B cell (primary cell): ENCODE measurements at regions not wholly inside any gene's neighbourhood (a gene's known extent, or its start where the extent isn't known, plus 50 kb on each side); places are given as distances from the start of the nearest gene placed in this dataset.

Experiments used
- ATAC-seq: fragments of 200-7000 bp; cut with Tn5 transposase; one replicate; pipeline ENCODE4 v1.10.0; 2021; ENCODE audit warnings: low read depth, mild to moderate bottlenecking, moderate number of reproducible peaks, moderate library complexity
- CTCF ChIA-PET: fragments of 350-600 bp; sonication (Branson Sonifier 250); formaldehyde crosslinking; loops from one replicate; lab custom pipeline; 2021; ENCODE audit warnings: antibody characterized with exemption, inconsistent platforms; lab: Charles Lee
- POLR2A ChIA-PET: fragments of 350-600 bp; sonication (Branson Sonifier 250); formaldehyde crosslinking; loops from one replicate; lab custom pipeline; 2021; ENCODE audit warnings: antibody characterized with exemption; lab: Charles Lee
- DNase-seq: peaks from one replicate; pipeline ENCODE4 v3.0.0; 2013
- H2AFZ ChIP-seq: 2 replicates; pipeline ENCODE4 v1.6.1; 2012; ENCODE audit warnings: mild to moderate bottlenecking, low read depth, low read length; ENCODE audit not compliant: insufficient read depth, poor library complexity, severe bottlenecking
- H3K27ac ChIP-seq, 2 donors: 1 replicate in 1 of 2; 2 replicates in 1 of 2; pipeline ENCODE4 v1.5.1; 2012 to 2013; ENCODE audit warnings: low read length in 2 of 2, mild to moderate bottlenecking in 2 of 2, moderate library complexity in 1 of 2
- H3K27me3 ChIP-seq, 4 experiments: fragments of 200-600 bp in 1 of 4; sonication (generic) in 1 of 4; replicated peaks in 1 of 4; 1 replicate in 2 of 4; 2 replicates in 2 of 4; pipeline versions ENCODE4 v1.6.1 to v1.7.0; 2013 to 2016; ENCODE audit warnings: low read length in 3 of 4, mild to moderate bottlenecking in 2 of 4, mixed read lengths in 1 of 4, moderate library complexity in 1 of 4; ENCODE audit not compliant: insufficient read depth in 4 of 4, control insufficient read depth in 3 of 4; ENCODE audit errors: control extremely low read depth in 1 of 4
- H3K36me3 ChIP-seq, 2 experiments: replicated peaks in 1 of 2; 1 replicate in 1 of 2; 2 replicates in 1 of 2; pipeline versions ENCODE4 v1.6.1 to v1.7.1; 2013; ENCODE audit warnings: low read length in 1 of 2; ENCODE audit not compliant: insufficient read depth in 2 of 2, control insufficient read depth in 1 of 2; ENCODE audit errors: control extremely low read depth in 1 of 2, extremely low read depth in 1 of 2
- H3K4me1 ChIP-seq, 2 donors: fragments of 200-600 bp in 1 of 2; sonication (generic) in 1 of 2; 1 replicate in 1 of 2; 2 replicates in 1 of 2; pipeline versions ENCODE4 v1.5.1 to v1.6.1; 2013 to 2017; ENCODE audit warnings: low read length in 2 of 2; ENCODE audit not compliant: control insufficient read depth in 2 of 2, insufficient read depth in 2 of 2
- H3K4me2 ChIP-seq: replicated peaks from 2 replicates; pipeline ENCODE3; 2012; ENCODE audit warnings: mild to moderate bottlenecking, low read depth, low read length; ENCODE audit not compliant: poor library complexity, severe bottlenecking
- H3K4me3 ChIP-seq, 5 experiments: fragments of 200-600 bp in 1 of 5; sonication (generic) in 1 of 5; 1 replicate in 3 of 5; 2 replicates in 2 of 5; pipeline versions ENCODE4 v1.5.1 to v1.7.0; 2011 to 2016; ENCODE audit warnings: low read length in 4 of 5, mild to moderate bottlenecking in 4 of 5, low read depth in 2 of 5, control low read depth in 1 of 5, moderate library complexity in 1 of 5; ENCODE audit not compliant: insufficient read depth in 1 of 5; ENCODE audit errors: control extremely low read depth in 1 of 5, extremely low read depth in 1 of 5
- H3K79me2 ChIP-seq: fragments of 200-600 bp; sonication (generic); one replicate; pipeline ENCODE4 v1.6.0; 2016; ENCODE audit warnings: low read length; ENCODE audit not compliant: control insufficient read depth, insufficient read depth
- H3K9ac ChIP-seq: fragments of 200-600 bp; sonication (generic); 2 replicates; pipeline ENCODE4 v1.6.1; 2017; ENCODE audit warnings: mild to moderate bottlenecking, low read length, moderate library complexity
- H3K9me3 ChIP-seq, 3 donors: one replicate each; pipeline versions ENCODE4 v1.6.1 to v1.7.1; 2013; ENCODE audit warnings: low read length in 2 of 3; ENCODE audit not compliant: control insufficient read depth in 2 of 3, insufficient read depth in 1 of 3; ENCODE audit errors: control extremely low read depth in 1 of 3
- H4K20me1 ChIP-seq: 2 replicates; pipeline ENCODE4 v1.6.0; 2012; ENCODE audit warnings: mild to moderate bottlenecking, low read length; ENCODE audit not compliant: insufficient read depth, control insufficient read depth, poor library complexity, severe bottlenecking
- H3K27ac Mint-ChIP-seq: one replicate; pipeline ENCODE4 v1.8.0; 2021; ENCODE audit warnings: mixed read lengths
- H3K27me3 Mint-ChIP-seq: one replicate; pipeline ENCODE4 v1.8.0; 2021; ENCODE audit warnings: mixed read lengths
- H3K4me1 Mint-ChIP-seq: one replicate; pipeline ENCODE4 v1.8.0; 2021; ENCODE audit warnings: mixed read lengths
- H3K4me3 Mint-ChIP-seq: one replicate; pipeline ENCODE4 v1.8.0; 2021; ENCODE audit warnings: mixed read lengths
- H3K9me3 Mint-ChIP-seq: one replicate; pipeline ENCODE4 v1.8.0; 2022; ENCODE audit warnings: mixed read lengths; ENCODE audit not compliant: insufficient read depth
- CTCF ChIP-seq: fragments of 200-600 bp; IDR thresholded peaks from one replicate; pipeline ENCODE4 v1.8.0; 2022; ENCODE audit warnings: antibody characterized with exemption, mild to moderate bottlenecking
- EZH2 ChIP-seq: IDR thresholded peaks from 2 replicates; pipeline ENCODE4 v1.6.1; 2012; ENCODE audit warnings: borderline replicate concordance, low read depth, mild to moderate bottlenecking, moderate library complexity, low read length; ENCODE audit not compliant: insufficient read depth, poor library complexity, severe bottlenecking
- WGBS: methylation state at CpG from one replicate; pipeline ENCODE4 v1.1.5; 2013; ENCODE audit warnings: missing lambda C conversion rate; ENCODE audit not compliant: insufficient coverage; 5-methylcytosine and 5-hydroxymethylcytosine counted together
- intact Hi-C: fragments of 100-400 bp; cut with micrococcal nuclease; formaldehyde crosslinking; loops from one replicate; pipeline ENCODE4 v1.10.0; 2022

- Histone ChIP-seq H3K79me2 (no peaks in the 10 kb centered on the region), H2AFZ (no peak overlapping the region), H3K4me3 (no peak overlapping the region), H3K9ac (no peak overlapping the region), H3K27ac (no peak overlapping the region), H3K36me3 (no peaks in the 10 kb centered on the region), H3K9me3 (no peaks in the 10 kb centered on the region), H3K27me3 (peaks cover 0 to 18% (median 1%) of the 10 kb centered on the region in 4 experiments), H3K4me2 (no peak overlapping the region), H4K20me1 (no peaks in the 10 kb centered on the region), H3K4me1 (peaks cover 0 to 8% of the 10 kb centered on the region in 2 donors)
- H3K4me1 Mint-ChIP-seq = peaks cover 9% of the 10 kb centered on the region
- TF ChIP-seq EZH2 (no peak), CTCF (no peak)
- no peak for ATAC-seq
- WGBS = 71% methylated on average over 11 of the region's 11 CpGs
- POLR2A ChIA-PET = no interaction called here
- CTCF ChIA-PET = no interaction called here
- peaks cover 23% of the 10 kb centered on the region for H3K27me3 Mint-ChIP-seq
- intact Hi-C loops = no loop called here
- DNase-seq = no peak
- no peaks in the 10 kb centered on the region for H3K9me3 Mint-ChIP-seq
- no peak overlapping the region for H3K4me3 Mint-ChIP-seq
- no peak overlapping the region for H3K27ac Mint-ChIP-seq
Observed at GRCh38 chr17:77555741-77556291, 402.7 kb upstream of the TNRC6C start.

- no peaks in the 10 kb centered on the region for H4K20me1 ChIP-seq
- POLR2A ChIA-PET = no interaction called here
- peaks cover 0 to 18% (median 1%) of the 10 kb centered on the region in 4 experiments for H3K27me3 ChIP-seq
- TF ChIP-seq CTCF (no peak), EZH2 (no peak)
- Mint-ChIP-seq H3K27ac (no peak overlapping the region), H3K9me3 (no peaks in the 10 kb centered on the region), H3K4me1 (peaks cover 9% of the 10 kb centered on the region), H3K27me3 (peaks cover 25% of the 10 kb centered on the region), H3K4me3 (no peak overlapping the region)
- peaks cover 0 to 8% of the 10 kb centered on the region in 2 donors for H3K4me1 ChIP-seq
- intact Hi-C loops = no loop called here
- no peak overlapping the region for H3K9ac ChIP-seq
- 96% methylated on average over 11 of the region's 14 CpGs for WGBS
- DNase-seq (no peak), ATAC-seq (no peak)
- H3K27ac ChIP-seq = no peak overlapping the region
- H3K79me2 ChIP-seq = no peaks in the 10 kb centered on the region
- H3K9me3 ChIP-seq = no peaks in the 10 kb centered on the region
- H2AFZ ChIP-seq = no peak overlapping the region
- no peak overlapping the region for H3K4me2 ChIP-seq
- CTCF ChIA-PET = interaction anchor here (0.9 kb wide), 1 partner anchor 14 kb away, joined by 4 read pairs; no protein-coding TSS in a partner anchor
- no peaks in the 10 kb centered on the region for H3K36me3 ChIP-seq
- no peak overlapping the region for H3K4me3 ChIP-seq
Observed at GRCh38 chr17:77556383-77557061, 402.0 kb upstream of the TNRC6C start.
